VCaP (cell line): ENCODE measurements at regions not wholly inside any gene's neighbourhood (a gene's known extent, or its start where the extent isn't known, plus 50 kb on each side); places are given as distances from the start of the nearest gene placed in this dataset.

Experiments used
- H3K27ac ChIP-seq: fragments of 450-650 bp; 2 replicates; pipeline ENCODE4 v1.5.1; 2017
- CTCF ChIP-seq: fragments of 450-650 bp; conservative IDR thresholded peaks from 2 replicates; pipeline ENCODE4 v1.5.1; 2017; ENCODE audit warnings: mild to moderate bottlenecking, moderate library complexity

- TF ChIP-seq CTCF = no peak
- no peak overlapping the region for H3K27ac ChIP-seq
Measured at GRCh38 chr3:191952186-191952585, 491.2 kb downstream of the PYDC2 start.

- TF ChIP-seq CTCF = no peak
- H3K27ac ChIP-seq = no peak overlapping the region
Measured at GRCh38 chr3:191952609-191953008, 491.6 kb downstream of the PYDC2 start.

GRCh38 chr3:191958980-191959671 is 498.2 kb downstream of the PYDC2 start:
- no peak overlapping the region for H3K27ac ChIP-seq
- no peak for TF ChIP-seq CTCF

- TF ChIP-seq CTCF = no peak
- no peak overlapping the region for H3K27ac ChIP-seq
Measured at GRCh38 chr3:191959876-191960413, 499.0 kb downstream of the PYDC2 start.

GRCh38 chr3:191961022-191961421 is 500.1 kb downstream of the PYDC2 start:
- H3K27ac ChIP-seq = no peak overlapping the region
- TF ChIP-seq CTCF = no peak

- no peak for TF ChIP-seq CTCF
- no peak overlapping the region for H3K27ac ChIP-seq
Measured at GRCh38 chr3:191961529-191961928, 500.6 kb downstream of the PYDC2 start.

- no peak for TF ChIP-seq CTCF
- no peak overlapping the region for H3K27ac ChIP-seq
Measured at GRCh38 chr3:191962324-191962723, 501.4 kb downstream of the PYDC2 start.
